ENCODE measurements at regions not wholly inside any gene's neighbourhood (a gene's known extent, or its start where the extent isn't known, plus 50 kb on each side); places are given as distances from the start of the nearest gene placed in this dataset.

DNA sequence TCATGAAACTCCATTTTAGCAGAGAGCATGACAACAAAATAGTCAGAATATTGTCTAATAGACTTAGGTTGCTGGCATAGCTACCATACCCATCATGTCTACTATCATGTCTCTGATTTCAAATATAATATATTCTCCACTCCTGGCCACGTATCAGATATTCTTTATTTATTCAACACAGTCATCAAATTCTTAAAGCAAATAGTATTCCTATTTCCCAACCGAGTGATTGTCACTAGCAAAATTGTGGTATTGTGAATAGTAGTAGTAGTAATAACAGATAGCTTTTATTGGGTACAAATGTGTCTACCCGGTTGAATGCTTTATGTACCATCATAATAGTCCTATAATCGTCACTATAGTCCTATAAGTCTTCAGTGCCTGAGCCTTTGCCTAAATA lies 918.6 kb downstream of the KCNMA1 start:
- H3K4me1 ChIP-seq (ENCODE audit: insufficient read depth, low read length), result peaks cover 59% of the 10 kb centered on the region
- H3K79me2 ChIP-seq (ENCODE audit: low read length), result no peaks in the 10 kb centered on the region
- H2AFZ ChIP-seq (ENCODE audit: low read length), result no peak overlapping the region
- H3K4me3 ChIP-seq (ENCODE audit: low read length), result no peak overlapping the region
- no peaks in the 10 kb centered on the region for H3K9me3 ChIP-seq (ENCODE audit: low read length)
- H3K4me2 ChIP-seq (ENCODE audit: low read length), result peak overlapping the region; percentile 2
- TF ChIP-seq, protein P1, sequence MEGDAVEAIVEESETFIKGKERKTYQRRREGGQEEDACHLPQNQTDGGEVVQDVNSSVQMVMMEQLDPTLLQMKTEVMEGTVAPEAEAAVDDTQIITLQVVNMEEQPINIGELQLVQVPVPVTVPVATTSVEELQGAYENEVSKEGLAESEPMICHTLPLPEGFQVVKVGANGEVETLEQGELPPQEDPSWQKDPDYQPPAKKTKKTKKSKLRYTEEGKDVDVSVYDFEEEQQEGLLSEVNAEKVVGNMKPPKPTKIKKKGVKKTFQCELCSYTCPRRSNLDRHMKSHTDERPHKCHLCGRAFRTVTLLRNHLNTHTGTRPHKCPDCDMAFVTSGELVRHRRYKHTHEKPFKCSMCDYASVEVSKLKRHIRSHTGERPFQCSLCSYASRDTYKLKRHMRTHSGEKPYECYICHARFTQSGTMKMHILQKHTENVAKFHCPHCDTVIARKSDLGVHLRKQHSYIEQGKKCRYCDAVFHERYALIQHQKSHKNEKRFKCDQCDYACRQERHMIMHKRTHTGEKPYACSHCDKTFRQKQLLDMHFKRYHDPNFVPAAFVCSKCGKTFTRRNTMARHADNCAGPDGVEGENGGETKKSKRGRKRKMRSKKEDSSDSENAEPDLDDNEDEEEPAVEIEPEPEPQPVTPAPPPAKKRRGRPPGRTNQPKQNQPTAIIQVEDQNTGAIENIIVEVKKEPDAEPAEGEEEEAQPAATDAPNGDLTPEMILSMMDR (conservative IDR thresholded peaks at IDR 0.05; ENCODE audit: low read depth, low read length), result no peak
- TF ChIP-seq EZH2phosphoT487 (IDR thresholded peaks at IDR 0.05; ENCODE audit: borderline replicate concordance, low read length) (no peak), EZH2 (IDR thresholded peaks at IDR 0.05; ENCODE audit: low read length, unreplicated experiment) (no peak)
- H4K20me1 ChIP-seq (ENCODE audit: low read length), result no peaks in the 10 kb centered on the region
- no peaks in the 10 kb centered on the region for H3K36me3 ChIP-seq (ENCODE audit: low read depth, low read length)
- peaks cover 6% of the 10 kb centered on the region for H3F3A ChIP-seq (ENCODE audit: low read length, unreplicated experiment)
- intact Hi-C loops (cut with micrococcal nuclease), result loop anchor here (2.0 kb wide), 1 partner anchor 256 kb away; no protein-coding TSS in a partner anchor
- peak; percentile 96 for DNase-seq
- ChIA-PET POLR2A (ENCODE audit: unreplicated experiment) (no interaction called here), CTCF (no interaction called here)
- ATAC-seq, result peak; percentile 3
- no peak overlapping the region for H3K9ac ChIP-seq (ENCODE audit: low read length)
- no peaks in the 10 kb centered on the region; the same call in 1 of the 2 replicates for H3K9me2 ChIP-seq (replicated peaks; ENCODE audit: low read length)
- BruUV-seq (replicated peaks), result no TSS peak
- peak overlapping the region; percentile 5 for H3K27ac ChIP-seq (ENCODE audit: low read length)
- 0 out of 2 replicates have a peak, but pooled peaks cover under 1% of the 10 kb centered on the region for H3K27me3 ChIP-seq (ENCODE audit: low read length)

DNA sequence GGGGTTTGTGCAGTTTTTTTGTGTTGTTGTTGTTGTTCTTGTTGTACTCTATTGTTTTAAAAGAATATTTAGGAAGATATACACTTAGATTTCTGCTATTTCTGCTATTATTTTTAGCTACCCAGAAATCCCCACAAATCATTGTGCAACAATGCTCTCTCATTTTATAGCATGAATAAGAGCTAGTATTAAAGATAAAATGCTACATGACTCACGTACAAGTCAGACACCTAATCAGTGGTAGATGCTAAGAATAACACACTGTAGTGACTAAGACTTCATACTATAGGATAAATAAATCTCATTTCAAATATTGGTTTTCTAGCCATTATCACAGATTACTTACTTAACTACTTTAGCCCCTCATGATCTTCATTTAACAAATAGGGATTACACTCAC lies 920.5 kb downstream of the KCNMA1 start:
- H2AFZ ChIP-seq (ENCODE audit: low read length), result no peak overlapping the region
- H3K4me3 ChIP-seq (ENCODE audit: low read length), result no peak overlapping the region
- ChIA-PET POLR2A (ENCODE audit: unreplicated experiment) (interaction anchor here (0.6 kb wide), 2 partner anchors 27 to 621 kb away, joined by 3 to 5 read pairs; no protein-coding TSS in a partner anchor), CTCF (interaction anchor here (0.5 to 0.6 kb wide), 3 partner anchors 267 to 958 kb away, joined by 3 to 7 read pairs (median 4); no protein-coding TSS in a partner anchor)
- no peak for TF ChIP-seq EZH2phosphoT487 (IDR thresholded peaks at IDR 0.05; ENCODE audit: borderline replicate concordance, low read length)
- TF ChIP-seq, protein P1 (conservative IDR thresholded peaks at IDR 0.05; ENCODE audit: low read depth, low read length), result no peak
- TF ChIP-seq EZH2 (IDR thresholded peaks at IDR 0.05; ENCODE audit: low read length, unreplicated experiment), result no peak
- H3K79me2 ChIP-seq (ENCODE audit: low read length), result no peaks in the 10 kb centered on the region
- no peaks in the 10 kb centered on the region for H4K20me1 ChIP-seq (ENCODE audit: low read length)
- ATAC-seq (peak; percentile 92), DNase-seq (peak; percentile 99)
- H3F3A ChIP-seq (ENCODE audit: low read length, unreplicated experiment), result peaks cover 4% of the 10 kb centered on the region
- no TSS peak for BruUV-seq (replicated peaks)
- H3K4me1 ChIP-seq (ENCODE audit: insufficient read depth, low read length), result peaks cover 46% of the 10 kb centered on the region
- no peaks in the 10 kb centered on the region for H3K27me3 ChIP-seq (ENCODE audit: low read length)
- no peaks in the 10 kb centered on the region for H3K9me2 ChIP-seq (replicated peaks; ENCODE audit: low read length)
- no peak overlapping the region for H3K9ac ChIP-seq (ENCODE audit: low read length)
- intact Hi-C loops (cut with micrococcal nuclease), result no loop called here
- peak overlapping the region; percentile 56 for H3K27ac ChIP-seq (ENCODE audit: low read length)
- H3K36me3 ChIP-seq (ENCODE audit: low read depth, low read length), result no peaks in the 10 kb centered on the region
- no peaks in the 10 kb centered on the region for H3K9me3 ChIP-seq (ENCODE audit: low read length)
- H3K4me2 ChIP-seq (ENCODE audit: low read length), result peak overlapping the region; percentile 30

DNA sequence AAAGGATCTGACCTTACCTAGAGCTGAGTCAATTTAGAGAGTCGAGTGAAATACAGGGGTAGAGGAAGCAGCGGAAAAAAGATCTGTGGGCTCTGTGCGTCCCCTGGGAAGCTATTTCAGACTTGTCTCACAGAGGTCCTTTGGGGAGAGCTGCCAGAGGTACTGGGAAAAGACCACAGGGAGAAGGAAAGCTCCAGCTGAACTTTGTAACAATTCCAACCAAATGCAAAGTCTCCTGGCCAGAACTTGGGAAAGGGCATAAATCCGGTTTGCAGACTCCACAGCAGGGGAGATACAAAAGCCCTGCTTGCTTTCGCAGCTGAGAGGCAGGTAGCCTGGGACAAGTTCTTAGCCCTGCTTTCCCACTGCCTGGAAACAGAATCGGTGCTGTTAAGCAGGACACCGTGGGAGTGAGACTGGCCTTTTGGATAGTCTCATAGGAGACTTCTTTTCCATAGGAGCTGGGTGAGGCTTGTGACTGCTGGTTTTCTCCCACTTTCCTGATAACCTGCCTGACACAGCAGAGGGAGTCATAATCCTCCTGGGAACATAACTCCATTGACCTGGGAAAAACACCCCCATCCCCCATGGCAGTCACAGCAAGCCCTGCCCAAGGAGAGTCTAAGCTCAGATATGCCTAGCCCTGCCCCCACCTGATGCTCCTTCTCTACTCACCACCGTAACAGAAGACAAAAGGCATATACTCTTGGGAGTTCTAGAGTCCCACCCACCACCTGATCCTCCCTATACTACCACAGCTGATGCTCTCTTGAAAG lies 926.2 kb downstream of the KCNMA1 start:
- H3K9ac ChIP-seq (ENCODE audit: low read length), result no peak overlapping the region
- H3K36me3 ChIP-seq (ENCODE audit: low read depth, low read length), result no peaks in the 10 kb centered on the region
- ChIA-PET CTCF (no interaction called here), POLR2A (ENCODE audit: unreplicated experiment) (no interaction called here)
- H3K79me2 ChIP-seq (ENCODE audit: low read length), result no peaks in the 10 kb centered on the region
- peaks cover 5% of the 10 kb centered on the region for H3K4me1 ChIP-seq (ENCODE audit: insufficient read depth, low read length)
- no peak for ATAC-seq
- no peaks in the 10 kb centered on the region; the same call in 1 of the 2 replicates for H3K9me3 ChIP-seq (ENCODE audit: low read length)
- H3K27ac ChIP-seq (ENCODE audit: low read length), result no peak overlapping the region
- no peak overlapping the region for H3K4me3 ChIP-seq (ENCODE audit: low read length)
- BruUV-seq (replicated peaks), result no TSS peak
- no peaks in the 10 kb centered on the region for H3F3A ChIP-seq (ENCODE audit: low read length, unreplicated experiment)
- H2AFZ ChIP-seq (ENCODE audit: low read length), result no peak overlapping the region
- peaks cover 11% of the 10 kb centered on the region; the same call in 1 of the 2 replicates for H3K27me3 ChIP-seq (ENCODE audit: low read length)
- DNase-seq, result no peak
- H3K4me2 ChIP-seq (ENCODE audit: low read length), result no peak overlapping the region
- intact Hi-C loops (cut with micrococcal nuclease), result no loop called here
- TF ChIP-seq, protein P1 (conservative IDR thresholded peaks at IDR 0.05; ENCODE audit: low read depth, low read length), result no peak
- TF ChIP-seq EZH2phosphoT487 (IDR thresholded peaks at IDR 0.05; ENCODE audit: borderline replicate concordance, low read length), result no peak
- TF ChIP-seq EZH2 (IDR thresholded peaks at IDR 0.05; ENCODE audit: low read length, unreplicated experiment), result no peak
- no peaks in the 10 kb centered on the region for H3K9me2 ChIP-seq (replicated peaks; ENCODE audit: low read length)
- no peaks in the 10 kb centered on the region for H4K20me1 ChIP-seq (ENCODE audit: low read length)
